Fibroblast of lung (primary cell): ENCODE measurements at regions not wholly inside any gene's neighbourhood (a gene's known extent, or its start where the extent isn't known, plus 50 kb on each side); places are given as distances from the start of the nearest gene placed in this dataset.
"Not testable (repeated sequence)": the region's sequence is repeated elsewhere in the genome, so short reads cannot be mapped to it uniquely, and the experiment has no call there.

Experiments used
- EZH2 ChIP-seq: IDR thresholded peaks from 2 replicates; pipeline ENCODE4 v1.5.1; 2012; ENCODE audit warnings: low read length, control low read depth, mild to moderate bottlenecking; ENCODE audit errors: missing control alignments
- TF ChIP-seq, protein P1 (sequence below), 2 donors: IDR thresholded peaks in 1 of 2; conservative IDR thresholded peaks in 1 of 2; 1 replicate in 1 of 2; 2 replicates in 1 of 2; pipeline ENCODE4 v1.5.1; 2011 to 2012; ENCODE audit warnings: low read length in 2 of 2, control low read depth in 1 of 2, inconsistent platforms in 1 of 2, low read depth in 1 of 2, mild to moderate bottlenecking in 1 of 2

DNA sequence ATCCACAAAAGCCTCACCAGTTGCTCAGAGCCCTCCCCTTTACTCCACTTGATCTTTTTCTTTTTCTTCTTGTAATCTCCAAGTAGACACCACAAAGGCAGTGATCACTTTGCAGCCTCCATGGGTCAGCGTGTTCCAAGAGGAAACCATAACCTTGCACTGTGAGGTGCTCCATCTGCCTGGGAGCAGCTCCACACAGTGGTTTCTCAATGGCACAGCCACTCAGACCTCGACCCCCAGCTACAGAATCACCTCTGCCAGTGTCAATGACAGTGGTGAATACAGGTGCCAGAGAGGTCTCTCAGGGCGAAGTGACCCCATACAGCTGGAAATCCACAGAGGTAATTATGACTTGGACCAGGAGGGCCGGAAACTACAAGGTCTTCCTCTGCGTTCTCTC, 95.6 kb downstream of the FAM72B start:
- TF ChIP-seq, protein P1, sequence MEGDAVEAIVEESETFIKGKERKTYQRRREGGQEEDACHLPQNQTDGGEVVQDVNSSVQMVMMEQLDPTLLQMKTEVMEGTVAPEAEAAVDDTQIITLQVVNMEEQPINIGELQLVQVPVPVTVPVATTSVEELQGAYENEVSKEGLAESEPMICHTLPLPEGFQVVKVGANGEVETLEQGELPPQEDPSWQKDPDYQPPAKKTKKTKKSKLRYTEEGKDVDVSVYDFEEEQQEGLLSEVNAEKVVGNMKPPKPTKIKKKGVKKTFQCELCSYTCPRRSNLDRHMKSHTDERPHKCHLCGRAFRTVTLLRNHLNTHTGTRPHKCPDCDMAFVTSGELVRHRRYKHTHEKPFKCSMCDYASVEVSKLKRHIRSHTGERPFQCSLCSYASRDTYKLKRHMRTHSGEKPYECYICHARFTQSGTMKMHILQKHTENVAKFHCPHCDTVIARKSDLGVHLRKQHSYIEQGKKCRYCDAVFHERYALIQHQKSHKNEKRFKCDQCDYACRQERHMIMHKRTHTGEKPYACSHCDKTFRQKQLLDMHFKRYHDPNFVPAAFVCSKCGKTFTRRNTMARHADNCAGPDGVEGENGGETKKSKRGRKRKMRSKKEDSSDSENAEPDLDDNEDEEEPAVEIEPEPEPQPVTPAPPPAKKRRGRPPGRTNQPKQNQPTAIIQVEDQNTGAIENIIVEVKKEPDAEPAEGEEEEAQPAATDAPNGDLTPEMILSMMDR (conservative IDR thresholded peaks at IDR 0.05 in 1 of 2, IDR thresholded peaks at IDR 0.05 in 1 of 2; ENCODE audit: low read depth in 1 of 2, low read length in 2 of 2): not testable (repeated sequence)
- not testable (repeated sequence) for TF ChIP-seq EZH2
